K562 (cell line): ENCODE measurements at regions not wholly inside any gene's neighbourhood (a gene's known extent, or its start where the extent isn't known, plus 50 kb on each side); places are given as distances from the start of the nearest gene placed in this dataset.
A peak's percentile ranks its signal among the peaks of the same experiment; 100 is the strongest.

ENCODE experiments used
- ATAC-seq: fragments of 200-7000 bp; cut with Tn5 transposase; 3 replicates; pipeline ENCODE4 v1.9.1; 2020; ENCODE audit warnings: moderate library complexity
- BruUV-seq: library from RNA; stranded (reverse); fragments of 400-500 nt; replicated peaks from 2 replicates; lab custom pipeline; 2021; lab: Mats Ljungman, UMichigan
- CTCF ChIA-PET: fragments of 300-600 bp; formaldehyde crosslinking; extraction: SDS; loops from one replicate; lab custom pipeline; 2021; ENCODE audit warnings: low intra/inter-chr PET ratio; lab: Yijun Ruan, JAX
- POLR2A ChIA-PET: fragments of 300-600, 350-650 bp; sonication (Branson Sonifier 250); formaldehyde crosslinking; extraction: SDS; loops from one replicate; lab custom pipeline; 2021; ENCODE audit warnings: antibody characterized with exemption, inconsistent platforms; lab: Yijun Ruan, JAX
- DNase-seq, 4 experiments: peaks; one replicate each; pipeline versions ENCODE4 v3.0.0 to v3.0.0-alpha.2; 2011 to 2018; ENCODE audit warnings: low spot score in 3 of 4, mixed read lengths in 3 of 4; ENCODE audit errors: extremely low read depth in 1 of 4
- FAIRE-seq: peaks from 2 replicates; lab custom pipeline; 2011; peaks lifted over from hg19 to GRCh38; lab: Jason Lieb, UNC
- H2AFZ ChIP-seq: 2 replicates; pipeline ENCODE4 v1.6.0; 2011; ENCODE audit warnings: low read depth, low read length, control low read depth, inconsistent platforms
- H3K27ac ChIP-seq: fragments of 200-600 bp; 3 replicates; pipeline ENCODE4 v1.8.0; 2011; ENCODE audit warnings: low read depth, mild to moderate bottlenecking, control low read depth, inconsistent platforms, low read length, moderate library complexity, mixed read lengths; ENCODE audit errors: extremely low read depth
- H3K27me3 ChIP-seq, 2 experiments: fragments of 300-600 bp in 1 of 2; 2 replicates in 1 of 2; 3 replicates in 1 of 2; pipeline versions ENCODE4 v1.6.0 to v1.8.0; 2011; ENCODE audit warnings: inconsistent platforms in 2 of 2, low read length in 2 of 2, mild to moderate bottlenecking in 1 of 2, mixed read lengths in 1 of 2, moderate library complexity in 1 of 2; ENCODE audit not compliant: control insufficient read depth in 2 of 2, insufficient read depth in 2 of 2
- H3K36me3 ChIP-seq: fragments of 300-600 bp; 3 replicates; pipeline ENCODE4 v1.8.0; 2011; ENCODE audit warnings: mild to moderate bottlenecking, low read length, inconsistent platforms; ENCODE audit not compliant: control insufficient read depth, insufficient read depth
- H3K4me1 ChIP-seq, 2 experiments: fragments of 200-600 bp in 1 of 2; replicated peaks in 1 of 2; 2 replicates in 1 of 2; 3 replicates in 1 of 2; pipeline versions ENCODE4 v1.5.1 to v1.8.0; 2011; ENCODE audit warnings: inconsistent platforms in 2 of 2, low read length in 2 of 2, mild to moderate bottlenecking in 1 of 2, mixed read lengths in 1 of 2, moderate library complexity in 1 of 2; ENCODE audit not compliant: control insufficient read depth in 2 of 2, insufficient read depth in 2 of 2
- H3K4me2 ChIP-seq: 2 replicates; pipeline ENCODE4 v1.6.1; 2011; ENCODE audit warnings: low read length, control low read depth, inconsistent platforms, mixed read lengths; ENCODE audit not compliant: insufficient read depth
- H3K4me3 ChIP-seq: fragments of 200-600 bp; sonication (generic), shearing (Covaris generic); 2 replicates; pipeline ENCODE4 v1.5.1; 2016; ENCODE audit warnings: control low read depth, inconsistent platforms
- H3K79me2 ChIP-seq: fragments of 200-600 bp; 3 replicates; pipeline ENCODE4 v1.8.0; 2011; ENCODE audit warnings: low read length, inconsistent platforms; ENCODE audit not compliant: control insufficient read depth, insufficient read depth
- H3K9ac ChIP-seq, 2 experiments: 2 replicates each; pipeline versions ENCODE4 v1.6.0 to v1.6.1; 2011; ENCODE audit warnings: low read depth in 2 of 2, low read length in 2 of 2, control low read depth in 1 of 2, inconsistent platforms in 1 of 2, mild to moderate bottlenecking in 1 of 2, mixed read lengths in 1 of 2; ENCODE audit not compliant: insufficient read depth in 1 of 2
- H3K9me1 ChIP-seq: one replicate; pipeline ENCODE4 v1.6.0; 2011; ENCODE audit warnings: inconsistent platforms, mild to moderate bottlenecking, low read length, moderate library complexity; ENCODE audit not compliant: control insufficient read depth, insufficient read depth
- H3K9me3 ChIP-seq: replicated peaks from 2 replicates; pipeline ENCODE4 v1.5.1; 2011; ENCODE audit warnings: low read depth, low read length, inconsistent platforms; ENCODE audit not compliant: control insufficient read depth, insufficient read depth
- H4K20me1 ChIP-seq: replicated peaks from 2 replicates; pipeline ENCODE4 v1.6.1; 2011; ENCODE audit warnings: low read length, inconsistent platforms, mixed read lengths; ENCODE audit not compliant: control insufficient read depth, insufficient read depth
- C11orf30 ChIP-seq: fragments of 450-650 bp; IDR thresholded peaks from 2 replicates; pipeline ENCODE4 v1.6.1; 2016; ENCODE audit warnings: low read depth, mild to moderate bottlenecking
- KAT2B ChIP-seq: IDR thresholded peaks from one replicate; pipeline ENCODE4 v1.6.1; 2012; ENCODE audit warnings: low read depth, mild to moderate bottlenecking, control low read depth, inconsistent platforms, low read length, moderate library complexity
- RAD21 ChIP-seq, 2 experiments: fragments of 250-450 bp in 1 of 2; fragments of 450-650 bp in 1 of 2; sonication (Bioruptor Pico) in 1 of 2; formaldehyde crosslinking in 1 of 2; IDR thresholded peaks in 1 of 2; conservative IDR thresholded peaks in 1 of 2; 2 replicates each; pipeline versions ENCODE4 v1.4.0 to v1.8.0; 2020 to 2022; ENCODE audit warnings: mild to moderate bottlenecking in 2 of 2, moderate library complexity in 1 of 2
- ZNF232 ChIP-seq: sonication (generic); formaldehyde crosslinking; IDR thresholded peaks from 2 replicates; pipeline ENCODE4 v1.8.0; 2022; ENCODE audit warnings: mild to moderate bottlenecking, missing genetic modification reagents
- WGBS: fragments of 100-300 bp; shearing (Covaris generic); methylation state at CpG from one replicate; pipeline ENCODE4 v1.1.6; 2016; ENCODE audit warnings: low coverage, mixed read lengths; ENCODE audit not compliant: insufficient coverage; ENCODE audit errors: missing lambda C conversion rate; 5-methylcytosine and 5-hydroxymethylcytosine counted together
- in situ Hi-C: fragments of 300-500 bp; cut with MboI; formaldehyde crosslinking; loops from 4 replicates; pipeline ENCODE4 v1.15.0; 2018; ENCODE audit warnings: inconsistent platforms, mixed read lengths
- intact Hi-C: fragments of 100-400 bp; cut with micrococcal nuclease; formaldehyde crosslinking; loops from 2 replicates; pipeline ENCODE4 v1.14.2; 2022
- TF ChIP-seq, protein P1 (sequence below), 2 experiments: fragments of 450-650 bp; conservative IDR thresholded peaks; 2 replicates each; pipeline ENCODE4 v1.6.1; 2017; ENCODE audit warnings: mild to moderate bottlenecking in 2 of 2, moderate library complexity in 2 of 2

DNA sequence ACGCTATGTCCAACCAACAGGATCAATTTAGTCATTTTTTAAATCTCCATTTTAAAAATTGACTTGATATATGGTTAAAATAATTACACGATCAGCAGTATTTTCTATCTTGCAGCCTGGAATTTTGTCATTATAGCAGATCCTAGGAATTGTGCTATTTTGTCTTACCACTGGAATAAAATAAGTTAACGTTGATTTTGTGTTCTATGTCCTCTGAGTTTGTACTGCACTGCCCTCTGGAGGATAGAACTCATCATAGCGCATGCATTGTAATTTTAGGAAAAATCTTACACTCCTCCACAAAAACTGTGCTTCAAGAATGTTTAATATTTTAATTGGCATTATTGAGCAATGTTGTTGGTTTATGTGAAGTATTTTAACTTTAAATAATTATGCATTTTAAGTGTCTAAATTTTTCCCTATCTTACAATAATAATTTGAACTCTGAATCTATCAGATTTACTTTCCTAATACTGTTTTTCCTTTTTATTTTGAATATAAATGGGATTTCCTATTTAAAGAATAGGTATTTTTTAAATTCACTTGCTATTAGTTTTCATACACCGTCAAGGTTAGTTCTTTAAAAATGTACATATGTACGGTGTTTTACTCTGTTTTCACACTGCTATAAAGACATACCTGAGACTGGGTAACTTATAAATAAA lies 220.1 kb downstream of the PPP1R3A start (continued):
- TF ChIP-seq C11orf30 = peak; percentile 68
- TF ChIP-seq RAD21 (CRISPR knock-in tag; conservative IDR thresholded peaks at IDR 0.05 in 1 of 2, IDR thresholded peaks at IDR 0.05 in 1 of 2) = peak; percentile 69 to 82
- TF ChIP-seq KAT2B = no peak

DNA sequence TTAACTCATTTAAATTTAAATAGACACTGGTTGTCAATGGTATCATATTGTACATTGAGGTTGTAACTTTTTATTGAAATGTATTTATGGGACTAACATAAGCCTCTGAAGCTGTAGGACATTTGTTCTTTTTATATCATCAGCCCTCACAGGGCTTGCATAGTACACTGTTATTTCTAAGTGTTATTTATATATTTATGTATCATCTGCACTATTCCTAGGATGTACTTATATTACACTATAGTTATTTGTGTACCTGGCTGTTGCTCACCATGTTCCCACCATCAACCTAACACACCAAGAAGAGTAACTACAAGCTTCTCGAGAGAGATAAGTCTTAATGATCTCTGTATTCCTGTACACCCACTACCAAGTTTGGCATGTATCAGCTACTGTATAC lies 224.7 kb downstream of the PPP1R3A start:
- H3K27me3 ChIP-seq = no peaks in the 10 kb centered on the region
- no TSS peak for BruUV-seq
- intact Hi-C loops = loop anchor here (10.0 kb wide), 1 partner anchor 529 kb away; no protein-coding TSS in a partner anchor
- POLR2A ChIA-PET = no interaction called here
- FAIRE-seq (no peak), DNase-seq (no peak), ATAC-seq (no peak)
- H3K79me2 ChIP-seq = no peaks in the 10 kb centered on the region
- no peak overlapping the region for H3K27ac ChIP-seq
- H3K36me3 ChIP-seq = no peaks in the 10 kb centered on the region
- no peaks in the 10 kb centered on the region for H3K9me1 ChIP-seq
- 0% methylated on average over 1 of the region's 1 CpG for WGBS
- no peaks in the 10 kb centered on the region for H3K9me3 ChIP-seq
- no peaks in the 10 kb centered on the region for H3K4me1 ChIP-seq
- no peak overlapping the region for H2AFZ ChIP-seq
- TF ChIP-seq, protein P1, sequence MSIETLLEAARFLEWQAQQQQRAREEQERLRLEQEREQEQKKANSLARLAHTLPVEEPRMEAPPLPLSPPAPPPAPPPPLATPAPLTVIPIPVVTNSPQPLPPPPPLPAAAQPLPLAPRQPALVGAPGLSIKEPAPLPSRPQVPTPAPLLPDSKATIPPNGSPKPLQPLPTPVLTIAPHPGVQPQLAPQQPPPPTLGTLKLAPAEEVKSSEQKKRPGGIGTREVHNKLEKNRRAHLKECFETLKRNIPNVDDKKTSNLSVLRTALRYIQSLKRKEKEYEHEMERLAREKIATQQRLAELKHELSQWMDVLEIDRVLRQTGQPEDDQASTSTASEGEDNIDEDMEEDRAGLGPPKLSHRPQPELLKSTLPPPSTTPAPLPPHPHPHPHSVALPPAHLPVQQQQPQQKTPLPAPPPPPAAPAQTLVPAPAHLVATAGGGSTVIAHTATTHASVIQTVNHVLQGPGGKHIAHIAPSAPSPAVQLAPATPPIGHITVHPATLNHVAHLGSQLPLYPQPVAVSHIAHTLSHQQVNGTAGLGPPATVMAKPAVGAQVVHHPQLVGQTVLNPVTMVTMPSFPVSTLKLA (conservative IDR thresholded peaks at IDR 0.05) = no peak
- TF ChIP-seq ZNF232 (CRISPR knock-in tag) = no peak
- H3K9ac ChIP-seq = no peak overlapping the region
- H3K4me2 ChIP-seq = no peak overlapping the region
- CTCF ChIA-PET = no interaction called here
- H4K20me1 ChIP-seq = no peaks in the 10 kb centered on the region
- in situ Hi-C loops = no loop called here
- H3K4me3 ChIP-seq = no peak overlapping the region
